GM21717 (cell line): ENCODE measurements at regions not wholly inside any gene's neighbourhood (a gene's known extent, or its start where the extent isn't known, plus 50 kb on each side); places are given as distances from the start of the nearest gene placed in this dataset.

Experiments used
- ATAC-seq: cut with Tn5 transposase; IDR thresholded peaks from one replicate; pipeline ENCODE4 v1.9.1; 2021; ENCODE audit warnings: mild to moderate bottlenecking, moderate library complexity; ENCODE audit not compliant: unreplicated experiment

GRCh38 chr20:39152126-39152525 is 190.0 kb downstream of the DHX35 start:
- ATAC-seq, result no peak

GRCh38 chr20:39150501-39150900 is 188.4 kb downstream of the DHX35 start:
- ATAC-seq, result no peak

- no peak for ATAC-seq
Observed at GRCh38 chr20:39146394-39146793, 184.2 kb downstream of the DHX35 start.

GRCh38 chr20:39145921-39146320 is 183.8 kb downstream of the DHX35 start:
- no peak for ATAC-seq

GRCh38 chr20:39144757-39145156 is 182.6 kb downstream of the DHX35 start:
- no peak for ATAC-seq

- no peak for ATAC-seq
Observed at GRCh38 chr20:39142407-39143096, 180.4 kb downstream of the DHX35 start.

GRCh38 chr20:39137299-39137698 is 175.2 kb downstream of the DHX35 start:
- ATAC-seq, result no peak

- ATAC-seq, result no peak
Observed at GRCh38 chr20:39136798-39137197, 174.7 kb downstream of the DHX35 start.

- ATAC-seq, result no peak
Observed at GRCh38 chr20:39135885-39136544, 173.9 kb downstream of the DHX35 start.

- ATAC-seq, result no peak
Observed at GRCh38 chr20:39133201-39133600, 171.1 kb downstream of the DHX35 start.

GRCh38 chr20:39132511-39132910 is 170.4 kb downstream of the DHX35 start:
- no peak for ATAC-seq

- no peak for ATAC-seq
Observed at GRCh38 chr20:39132093-39132492, 169.9 kb downstream of the DHX35 start.

- ATAC-seq, result no peak
Observed at GRCh38 chr20:39130627-39131026, 168.5 kb downstream of the DHX35 start.

- no peak for ATAC-seq
Observed at GRCh38 chr20:39129523-39129922, 167.4 kb downstream of the DHX35 start.

- ATAC-seq, result no peak
Observed at GRCh38 chr20:39124064-39124463, 161.9 kb downstream of the DHX35 start.

- ATAC-seq, result no peak
Observed at GRCh38 chr20:39123185-39123557, 161.0 kb downstream of the DHX35 start.

GRCh38 chr20:39117491-39117890 is 155.3 kb downstream of the DHX35 start:
- no peak for ATAC-seq

GRCh38 chr20:39116020-39116419 is 153.9 kb downstream of the DHX35 start:
- no peak for ATAC-seq

- ATAC-seq, result no peak
Observed at GRCh38 chr20:39112178-39112743, 150.1 kb downstream of the DHX35 start.

GRCh38 chr20:39111359-39112177 is 149.4 kb downstream of the DHX35 start:
- ATAC-seq, result no peak

GRCh38 chr20:39110819-39111136 is 148.6 kb downstream of the DHX35 start:
- ATAC-seq, result no peak
